Suprapubic skin (tissue), 4 donors: ENCODE measurements at regions not wholly inside any gene's neighbourhood (a gene's known extent, or its start where the extent isn't known, plus 50 kb on each side); places are given as distances from the start of the nearest gene placed in this dataset.

Source experiments
- DNase-seq, 2 donors: peaks; one replicate each; pipeline ENCODE4 v3.0.0-alpha.2; 2019; ENCODE audit warnings: low spot score in 2 of 2
- H3K27ac ChIP-seq: fragments of 200-600 bp; sonication (generic); one replicate; pipeline ENCODE4 v1.5.1; 2019
- H3K27me3 ChIP-seq: fragments of 200-600 bp; sonication (generic); one replicate; pipeline ENCODE4 v1.5.1; 2019
- H3K36me3 ChIP-seq: fragments of 200-600 bp; sonication (generic); one replicate; pipeline ENCODE4 v1.5.1; 2019
- H3K4me1 ChIP-seq: fragments of 200-600 bp; sonication (generic); one replicate; pipeline ENCODE4 v1.5.1; 2019
- H3K4me3 ChIP-seq: fragments of 200-600 bp; sonication (generic); one replicate; pipeline ENCODE4 v1.5.1; 2019; ENCODE audit warnings: mild to moderate bottlenecking
- H3K9me3 ChIP-seq: fragments of 200-600 bp; sonication (generic); one replicate; pipeline ENCODE4 v1.5.1; 2019
- CTCF ChIP-seq, 2 donors: fragments of 200-600 bp in 1 of 2; fragments of 450-650 bp in 1 of 2; sonication (generic) in 1 of 2; IDR thresholded peaks; one replicate each; pipeline ENCODE4 v1.5.1; 2016 to 2019; ENCODE audit warnings: antibody characterized with exemption in 2 of 2, mild to moderate bottlenecking in 1 of 2, moderate library complexity in 1 of 2
- EP300 ChIP-seq: sonication (generic); formaldehyde crosslinking; IDR thresholded peaks from one replicate; pipeline ENCODE4 v1.6.1; 2017; ENCODE audit warnings: antibody characterized with exemption
- POLR2A ChIP-seq, 2 donors: fragments of 450-650 bp; IDR thresholded peaks; one replicate each; pipeline ENCODE4 v1.6.1; 2017; ENCODE audit warnings: antibody characterized with exemption in 2 of 2, mild to moderate bottlenecking in 2 of 2, moderate library complexity in 2 of 2
- POLR2AphosphoS5 ChIP-seq, 3 donors: sonication (generic); formaldehyde crosslinking; IDR thresholded peaks; one replicate each; pipeline ENCODE4 v1.6.1; 2017; ENCODE audit warnings: antibody characterized with exemption in 3 of 3
- WGBS: methylation state at CpG from one replicate; pipeline ENCODE4 v1.1.5; 2018; 5-methylcytosine and 5-hydroxymethylcytosine counted together

- Histone ChIP-seq H3K4me1 (peaks cover 22% of the 10 kb centered on the region), H3K9me3 (no peaks in the 10 kb centered on the region), H3K36me3 (no peaks in the 10 kb centered on the region), H3K27ac (peak overlapping the region; percentile 43), H3K27me3 (no peaks in the 10 kb centered on the region), H3K4me3 (no peak overlapping the region)
- DNase-seq, result no peak
- peak in 1 of 3 donors; percentile 40 for TF ChIP-seq POLR2AphosphoS5 (IDR thresholded peaks at IDR 0.05)
- TF ChIP-seq CTCF (IDR thresholded peaks at IDR 0.05), result no peak
- TF ChIP-seq EP300, result no peak
- TF ChIP-seq POLR2A (IDR thresholded peaks at IDR 0.05), result no peak
- WGBS, result 60% methylated on average over 7 of the region's 7 CpGs
These were observed 120.5 kb downstream of the AQP9 start for GRCh38 chr15:58258501-58259292.

GRCh38 chr15:58260205-58260724, 122.1 kb downstream of the AQP9 start:
- Histone ChIP-seq H3K27ac (peak overlapping the region; percentile 55), H3K4me3 (no peak overlapping the region), H3K9me3 (no peaks in the 10 kb centered on the region), H3K36me3 (no peaks in the 10 kb centered on the region), H3K27me3 (no peaks in the 10 kb centered on the region), H3K4me1 (peaks cover 22% of the 10 kb centered on the region)
- 46% methylated on average over 6 of the region's 6 CpGs for WGBS
- no peak for DNase-seq
- TF ChIP-seq POLR2A (IDR thresholded peaks at IDR 0.05) (no peak), POLR2AphosphoS5 (IDR thresholded peaks at IDR 0.05) (no peak), EP300 (no peak), CTCF (IDR thresholded peaks at IDR 0.05) (no peak)

- H3K4me1 ChIP-seq, result peaks cover 22% of the 10 kb centered on the region
- H3K4me3 ChIP-seq, result no peak overlapping the region
- no peaks in the 10 kb centered on the region for H3K36me3 ChIP-seq
- H3K9me3 ChIP-seq, result no peaks in the 10 kb centered on the region
- no peak for DNase-seq
- no peak for TF ChIP-seq POLR2A (IDR thresholded peaks at IDR 0.05)
- TF ChIP-seq POLR2AphosphoS5 (IDR thresholded peaks at IDR 0.05), result no peak
- no peak for TF ChIP-seq CTCF (IDR thresholded peaks at IDR 0.05)
- TF ChIP-seq EP300, result no peak
- no peaks in the 10 kb centered on the region for H3K27me3 ChIP-seq
- 38% methylated on average over 2 of the region's 2 CpGs for WGBS
- H3K27ac ChIP-seq, result peak overlapping the region; percentile 55
These were observed 122.6 kb downstream of the AQP9 start for GRCh38 chr15:58260725-58261267.

- no peak overlapping the region for H3K4me3 ChIP-seq
- no peaks in the 10 kb centered on the region for H3K27me3 ChIP-seq
- H3K27ac ChIP-seq, result no peak overlapping the region
- DNase-seq, result no peak
- TF ChIP-seq POLR2AphosphoS5 (IDR thresholded peaks at IDR 0.05) (no peak), CTCF (IDR thresholded peaks at IDR 0.05) (no peak), POLR2A (IDR thresholded peaks at IDR 0.05) (no peak), EP300 (no peak)
- no peaks in the 10 kb centered on the region for H3K9me3 ChIP-seq
- peaks cover 22% of the 10 kb centered on the region for H3K4me1 ChIP-seq
- no peaks in the 10 kb centered on the region for H3K36me3 ChIP-seq
- 64% methylated on average over 5 of the region's 5 CpGs for whole genome bisulfite sequencing
These were observed 123.2 kb downstream of the AQP9 start for GRCh38 chr15:58261368-58261767.
